PFSK-1 (cell line): ENCODE measurements at regions not wholly inside any gene's neighbourhood (a gene's known extent, or its start where the extent isn't known, plus 50 kb on each side); places are given as distances from the start of the nearest gene placed in this dataset.

Experiments used
- POLR2AphosphoS5 ChIP-seq: IDR thresholded peaks from 2 replicates; pipeline ENCODE4 v1.6.1; 2012; ENCODE audit warnings: low read depth, mild to moderate bottlenecking, control low read depth, low read length, moderate library complexity
- TF ChIP-seq, protein P1 (sequence below), 2 experiments: IDR thresholded peaks; 2 replicates each; pipeline versions ENCODE4 v1.6.1 to v1.8.0; 2011 to 2012; ENCODE audit warnings: low read depth in 2 of 2, low read length in 2 of 2, control low read depth in 1 of 2, inconsistent platforms in 1 of 2, mild to moderate bottlenecking in 1 of 2, moderate library complexity in 1 of 2; ENCODE audit not compliant: insufficient read depth in 1 of 2

DNA sequence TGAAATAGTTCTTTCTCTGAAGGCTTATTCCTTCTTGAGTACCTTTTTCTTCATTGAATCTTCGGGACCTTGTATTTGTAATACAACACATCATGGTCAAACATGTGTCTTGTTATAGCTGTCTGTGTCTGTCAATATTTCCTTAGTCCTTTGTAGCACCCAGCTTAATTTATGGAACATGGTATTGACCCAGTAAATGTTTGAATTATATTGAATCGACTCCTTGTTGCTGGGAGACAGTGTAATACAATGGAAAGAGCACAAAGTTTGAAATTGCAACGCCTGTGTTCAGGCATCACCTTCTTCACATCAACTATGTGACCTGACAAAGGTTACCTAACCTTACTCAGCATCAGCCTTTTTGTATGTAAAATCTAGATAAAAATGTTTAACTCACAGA is 267.2 kb upstream of the CYRIA start:
- TF ChIP-seq, protein P1, sequence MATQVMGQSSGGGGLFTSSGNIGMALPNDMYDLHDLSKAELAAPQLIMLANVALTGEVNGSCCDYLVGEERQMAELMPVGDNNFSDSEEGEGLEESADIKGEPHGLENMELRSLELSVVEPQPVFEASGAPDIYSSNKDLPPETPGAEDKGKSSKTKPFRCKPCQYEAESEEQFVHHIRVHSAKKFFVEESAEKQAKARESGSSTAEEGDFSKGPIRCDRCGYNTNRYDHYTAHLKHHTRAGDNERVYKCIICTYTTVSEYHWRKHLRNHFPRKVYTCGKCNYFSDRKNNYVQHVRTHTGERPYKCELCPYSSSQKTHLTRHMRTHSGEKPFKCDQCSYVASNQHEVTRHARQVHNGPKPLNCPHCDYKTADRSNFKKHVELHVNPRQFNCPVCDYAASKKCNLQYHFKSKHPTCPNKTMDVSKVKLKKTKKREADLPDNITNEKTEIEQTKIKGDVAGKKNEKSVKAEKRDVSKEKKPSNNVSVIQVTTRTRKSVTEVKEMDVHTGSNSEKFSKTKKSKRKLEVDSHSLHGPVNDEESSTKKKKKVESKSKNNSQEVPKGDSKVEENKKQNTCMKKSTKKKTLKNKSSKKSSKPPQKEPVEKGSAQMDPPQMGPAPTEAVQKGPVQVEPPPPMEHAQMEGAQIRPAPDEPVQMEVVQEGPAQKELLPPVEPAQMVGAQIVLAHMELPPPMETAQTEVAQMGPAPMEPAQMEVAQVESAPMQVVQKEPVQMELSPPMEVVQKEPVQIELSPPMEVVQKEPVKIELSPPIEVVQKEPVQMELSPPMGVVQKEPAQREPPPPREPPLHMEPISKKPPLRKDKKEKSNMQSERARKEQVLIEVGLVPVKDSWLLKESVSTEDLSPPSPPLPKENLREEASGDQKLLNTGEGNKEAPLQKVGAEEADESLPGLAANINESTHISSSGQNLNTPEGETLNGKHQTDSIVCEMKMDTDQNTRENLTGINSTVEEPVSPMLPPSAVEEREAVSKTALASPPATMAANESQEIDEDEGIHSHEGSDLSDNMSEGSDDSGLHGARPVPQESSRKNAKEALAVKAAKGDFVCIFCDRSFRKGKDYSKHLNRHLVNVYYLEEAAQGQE (IDR thresholded peaks at IDR 0.05; ENCODE audit: insufficient read depth in 1 of 2, low read depth in 2 of 2, low read length in 2 of 2): no peak
- TF ChIP-seq POLR2AphosphoS5: no peak
